ENCODE measurements at regions not wholly inside any gene's neighbourhood (a gene's known extent, or its start where the extent isn't known, plus 50 kb on each side); places are given as distances from the start of the nearest gene placed in this dataset.

DNA sequence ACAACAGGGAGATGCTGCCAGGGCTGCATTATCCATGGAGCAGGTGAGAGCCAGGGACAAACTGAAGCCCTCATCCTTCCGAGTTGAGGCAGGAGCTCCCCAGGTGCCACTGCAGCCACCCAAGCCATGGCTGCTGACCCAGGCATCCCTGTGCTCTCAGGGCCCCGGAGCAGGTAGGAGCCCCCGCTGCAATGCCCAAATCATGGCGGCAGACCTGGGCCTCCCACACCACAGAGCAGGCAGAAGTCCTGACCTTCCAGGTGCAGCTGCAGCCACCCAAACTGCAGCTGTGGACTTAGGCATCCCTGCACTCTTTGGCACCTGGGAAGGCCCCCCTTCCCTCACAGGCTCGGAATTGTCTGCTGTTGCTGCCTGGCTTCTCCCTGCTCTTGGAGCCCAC, 443.6 kb downstream of the ARAP2 start:
- Histone ChIP-seq H2BK5ac (ENCODE audit: low read depth, low read length) (no peak overlapping the region), H3K36me3 (ENCODE audit: control insufficient read depth in 2 of 4, insufficient read depth in 4 of 4, low read length in 3 of 4) (no peaks in the 10 kb centered on the region), H3K79me1 (ENCODE audit: low read depth, low read length) (no peaks in the 10 kb centered on the region), H3K79me2 (ENCODE audit: control insufficient read depth in 1 of 2, insufficient read depth in 2 of 2, low read length in 2 of 2) (no peaks in the 10 kb centered on the region), H3K23me2 (ENCODE audit: low read depth, low read length) (no peaks in the 10 kb centered on the region), H2BK120ac (replicated peaks; ENCODE audit: low read depth, low read length) (no peak overlapping the region), H3K23ac (ENCODE audit: insufficient read length) (no peak overlapping the region), H4K20me1 (replicated peaks in 1 of 2; ENCODE audit: control insufficient read depth in 1 of 2, insufficient read depth in 2 of 2, low read length in 2 of 2) (no peaks in the 10 kb centered on the region), H2BK15ac (ENCODE audit: low read length) (no peak overlapping the region), H2AFZ (ENCODE audit: low read length) (no peak overlapping the region), H3K14ac (ENCODE audit: insufficient read length) (no peak overlapping the region), H3K18ac (ENCODE audit: extremely low read depth, low read length) (no peak overlapping the region), H2BK12ac (ENCODE audit: low read depth, low read length) (no peak overlapping the region), H3K9ac (replicated peaks in 1 of 4; ENCODE audit: extremely low read depth in 1 of 4, low read depth in 3 of 4, low read length in 3 of 4) (no peak overlapping the region), H3K27ac (ENCODE audit: low read depth, low read length) (no peak overlapping the region), H2AK5ac (ENCODE audit: low read depth, low read length) (no peak overlapping the region), H4K5ac (ENCODE audit: insufficient read length, low read depth, low read length) (no peak overlapping the region), H3K4ac (replicated peaks; ENCODE audit: insufficient read length, low read depth, low read length) (no peak overlapping the region), H3K4me2 (ENCODE audit: insufficient read depth in 1 of 2, low read depth in 2 of 2, low read length in 2 of 2) (no peak overlapping the region), H3K56ac (replicated peaks; ENCODE audit: insufficient read length, low read depth, low read length) (no peak overlapping the region), H4K91ac (replicated peaks; ENCODE audit: insufficient read length, low read length) (no peak overlapping the region), H2BK20ac (ENCODE audit: low read length) (no peak overlapping the region), H3K4me1 (replicated peaks in 1 of 4; ENCODE audit: control insufficient read depth in 3 of 4, insufficient read depth in 4 of 4, low read length in 3 of 4) (no peaks in the 10 kb centered on the region), H4K8ac (ENCODE audit: extremely low read depth, insufficient read depth, low read length) (no peak overlapping the region), H3K9me3 (ENCODE audit: insufficient read depth in 2 of 2, low read depth in 1 of 2, low read length in 1 of 2) (peaks cover 2 to 4% of the 10 kb centered on the region in 2 experiments; a peak in 1 of 4 replicates), H3K27me3 (replicated peaks in 1 of 4; ENCODE audit: control insufficient read depth in 3 of 4, extremely low read depth in 1 of 4, insufficient read depth in 3 of 4, low read length in 3 of 4) (no peaks in the 10 kb centered on the region), H3K4me3 (ENCODE audit: extremely low read depth in 1 of 4, insufficient read depth in 2 of 4, low read depth in 3 of 4, low read length in 4 of 4) (no peak overlapping the region)
- ChIA-PET CTCF (ENCODE audit: partially characterized antibody) (no interaction called here), POLR2A (ENCODE audit: partially characterized antibody) (no interaction called here)
- DNase-seq (ENCODE audit: low read depth in 1 of 2, low spot score in 2 of 2) (no peak), FAIRE-seq (no peak)
- WGBS, 2 experiments (ENCODE audit: extremely low coverage in 1 of 2, insufficient coverage in 1 of 2, insufficient read length in 1 of 2, insufficient replicate concordance in 2 of 2, low coverage in 1 of 2, low lambda C conversion rate in 2 of 2, missing lambda C conversion rate in 1 of 2) = 94% methylated on average over 5 of the region's 5 CpGs; no CpG with 5 or more reads in 1 of the 2 experiments
- TF ChIP-seq, protein P1, sequence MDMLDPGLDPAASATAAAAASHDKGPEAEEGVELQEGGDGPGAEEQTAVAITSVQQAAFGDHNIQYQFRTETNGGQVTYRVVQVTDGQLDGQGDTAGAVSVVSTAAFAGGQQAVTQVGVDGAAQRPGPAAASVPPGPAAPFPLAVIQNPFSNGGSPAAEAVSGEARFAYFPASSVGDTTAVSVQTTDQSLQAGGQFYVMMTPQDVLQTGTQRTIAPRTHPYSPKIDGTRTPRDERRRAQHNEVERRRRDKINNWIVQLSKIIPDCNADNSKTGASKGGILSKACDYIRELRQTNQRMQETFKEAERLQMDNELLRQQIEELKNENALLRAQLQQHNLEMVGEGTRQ (IDR thresholded peaks at IDR 0.05; ENCODE audit: low read length) = no peak
- TF ChIP-seq GABPA (IDR thresholded peaks at IDR 0.05; ENCODE audit: borderline replicate concordance, insufficient read depth, low read length) (no peak), TAF1 (IDR thresholded peaks at IDR 0.05; ENCODE audit: low read depth, low read length) (no peak), PHF8 (conservative IDR thresholded peaks at IDR 0.05; ENCODE audit: low read depth, low read length) (no peak), SUZ12 (IDR thresholded peaks at IDR 0.05; ENCODE audit: low read length) (no peak), SP1 (IDR thresholded peaks at IDR 0.05; ENCODE audit: low read depth, low read length) (no peak), HDAC6 (IDR thresholded peaks at IDR 0.05; ENCODE audit: low read depth, low read length) (no peak)
- TF ChIP-seq, protein P2, sequence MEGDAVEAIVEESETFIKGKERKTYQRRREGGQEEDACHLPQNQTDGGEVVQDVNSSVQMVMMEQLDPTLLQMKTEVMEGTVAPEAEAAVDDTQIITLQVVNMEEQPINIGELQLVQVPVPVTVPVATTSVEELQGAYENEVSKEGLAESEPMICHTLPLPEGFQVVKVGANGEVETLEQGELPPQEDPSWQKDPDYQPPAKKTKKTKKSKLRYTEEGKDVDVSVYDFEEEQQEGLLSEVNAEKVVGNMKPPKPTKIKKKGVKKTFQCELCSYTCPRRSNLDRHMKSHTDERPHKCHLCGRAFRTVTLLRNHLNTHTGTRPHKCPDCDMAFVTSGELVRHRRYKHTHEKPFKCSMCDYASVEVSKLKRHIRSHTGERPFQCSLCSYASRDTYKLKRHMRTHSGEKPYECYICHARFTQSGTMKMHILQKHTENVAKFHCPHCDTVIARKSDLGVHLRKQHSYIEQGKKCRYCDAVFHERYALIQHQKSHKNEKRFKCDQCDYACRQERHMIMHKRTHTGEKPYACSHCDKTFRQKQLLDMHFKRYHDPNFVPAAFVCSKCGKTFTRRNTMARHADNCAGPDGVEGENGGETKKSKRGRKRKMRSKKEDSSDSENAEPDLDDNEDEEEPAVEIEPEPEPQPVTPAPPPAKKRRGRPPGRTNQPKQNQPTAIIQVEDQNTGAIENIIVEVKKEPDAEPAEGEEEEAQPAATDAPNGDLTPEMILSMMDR (IDR thresholded peaks at IDR 0.05; ENCODE audit: control extremely low read depth in 1 of 3, insufficient read depth in 1 of 3, low read depth in 1 of 3, low read length in 3 of 3) = no peak
- TF ChIP-seq, protein P3, sequence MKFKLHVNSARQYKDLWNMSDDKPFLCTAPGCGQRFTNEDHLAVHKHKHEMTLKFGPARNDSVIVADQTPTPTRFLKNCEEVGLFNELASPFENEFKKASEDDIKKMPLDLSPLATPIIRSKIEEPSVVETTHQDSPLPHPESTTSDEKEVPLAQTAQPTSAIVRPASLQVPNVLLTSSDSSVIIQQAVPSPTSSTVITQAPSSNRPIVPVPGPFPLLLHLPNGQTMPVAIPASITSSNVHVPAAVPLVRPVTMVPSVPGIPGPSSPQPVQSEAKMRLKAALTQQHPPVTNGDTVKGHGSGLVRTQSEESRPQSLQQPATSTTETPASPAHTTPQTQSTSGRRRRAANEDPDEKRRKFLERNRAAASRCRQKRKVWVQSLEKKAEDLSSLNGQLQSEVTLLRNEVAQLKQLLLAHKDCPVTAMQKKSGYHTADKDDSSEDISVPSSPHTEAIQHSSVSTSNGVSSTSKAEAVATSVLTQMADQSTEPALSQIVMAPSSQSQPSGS (IDR thresholded peaks at IDR 0.05; ENCODE audit: low read length) = no peak
